Esophagus squamous epithelium (tissue), 5 donors: ENCODE measurements at regions not wholly inside any gene's neighbourhood (a gene's known extent, or its start where the extent isn't known, plus 50 kb on each side); places are given as distances from the start of the nearest gene placed in this dataset.

Experiments
- DNase-seq: peaks from one replicate; lab custom pipeline; 2025; lab: John Stamatoyannopoulos, UW
- H3K27ac ChIP-seq, 4 donors: fragments of 200-600 bp; sonication (generic); one replicate each; pipeline ENCODE4 v1.5.1; 2016 to 2019; ENCODE audit warnings: mild to moderate bottlenecking in 1 of 4
- H3K27me3 ChIP-seq, 4 donors: fragments of 200-600 bp; sonication (generic); 1 replicate in 3 of 4; 2 replicates in 1 of 4; pipeline versions ENCODE4 v1.5.1 to v1.6.0; 2017 to 2021; ENCODE audit warnings: antibody characterized with exemption in 1 of 4
- H3K36me3 ChIP-seq, 3 donors: fragments of 200-600 bp; sonication (generic); one replicate each; pipeline ENCODE4 v1.5.1; 2016 to 2019
- H3K4me1 ChIP-seq, 3 donors: fragments of 200-600 bp; sonication (generic); one replicate each; pipeline ENCODE4 v1.5.1; 2017 to 2019
- H3K4me3 ChIP-seq, 4 donors: fragments of 200-600 bp; sonication (generic); 1 replicate in 3 of 4; 2 replicates in 1 of 4; pipeline ENCODE4 v1.5.1; 2016 to 2019; ENCODE audit warnings: mild to moderate bottlenecking in 2 of 4, moderate library complexity in 1 of 4
- H3K9me3 ChIP-seq, 3 donors: fragments of 200-600 bp; sonication (generic); one replicate each; pipeline ENCODE4 v1.5.1; 2016 to 2019
- CTCF ChIP-seq, 6 experiments: fragments of 450-650 bp in 4 of 6; fragments of 200-600 bp in 2 of 6; sonication (generic) in 2 of 6; IDR thresholded peaks; one replicate each; pipeline ENCODE4 v1.5.1; 2016 to 2019; ENCODE audit warnings: antibody characterized with exemption in 6 of 6, mild to moderate bottlenecking in 4 of 6, moderate library complexity in 4 of 6
- POLR2A ChIP-seq, 4 donors: fragments of 450-650 bp; IDR thresholded peaks; one replicate each; pipeline ENCODE4 v1.6.1; 2017; ENCODE audit warnings: antibody characterized with exemption in 4 of 4, mild to moderate bottlenecking in 4 of 4, moderate library complexity in 3 of 4
- WGBS, 2 donors: methylation state at CpG; one replicate each; pipeline ENCODE4 v1.1.5; 2018; 5-methylcytosine and 5-hydroxymethylcytosine counted together
- intact Hi-C: fragments of 100-400 bp; cut with DNase I; formaldehyde crosslinking; loops from one replicate; pipeline ENCODE4 v1.15.0; 2022
- donor health status: DM: yes; HTN: yes; CAD: no.

- intact Hi-C loops, result no loop called here
- H3K36me3 ChIP-seq, result no peaks in the 10 kb centered on the region
- no peak overlapping the region for H3K4me3 ChIP-seq
- WGBS, 2 donors, result 100% methylated on average over 2 of the region's 2 CpGs; no CpG with 5 or more reads in 1 of the 2 donors
- no peak overlapping the region for H3K27ac ChIP-seq
- H3K9me3 ChIP-seq, result no peaks in the 10 kb centered on the region
- H3K27me3 ChIP-seq, result no peaks in the 10 kb centered on the region
- no peaks in the 10 kb centered on the region for H3K4me1 ChIP-seq
- DNase-seq, result no peak
- TF ChIP-seq POLR2A (IDR thresholded peaks at IDR 0.05), result no peak
- TF ChIP-seq CTCF (IDR thresholded peaks at IDR 0.05), result no peak
Measured at GRCh38 chr7:10596827-10597226, 376.8 kb upstream of the PHF14 start.

- intact Hi-C loops, result no loop called here
- TF ChIP-seq POLR2A (IDR thresholded peaks at IDR 0.05) (no peak), CTCF (IDR thresholded peaks at IDR 0.05) (no peak)
- Histone ChIP-seq H3K36me3 (no peaks in the 10 kb centered on the region), H3K4me1 (peaks cover 0 to 10% (median 0%) of the 10 kb centered on the region in 3 donors), H3K27me3 (no peaks in the 10 kb centered on the region), H3K27ac (no peak overlapping the region), H3K4me3 (no peak overlapping the region), H3K9me3 (no peaks in the 10 kb centered on the region)
- no peak for DNase-seq
Measured at GRCh38 chr7:10604128-10604527, 369.5 kb upstream of the PHF14 start.

GRCh38 chr7:10612950-10613349, 360.7 kb upstream of the PHF14 start:
- no peak for DNase-seq
- H3K4me3 ChIP-seq, result no peak overlapping the region
- no peak overlapping the region for H3K27ac ChIP-seq
- no peaks in the 10 kb centered on the region for H3K9me3 ChIP-seq
- H3K4me1 ChIP-seq, result no peaks in the 10 kb centered on the region
- intact Hi-C loops, result no loop called here
- no peaks in the 10 kb centered on the region for H3K36me3 ChIP-seq
- H3K27me3 ChIP-seq, result no peaks in the 10 kb centered on the region
- TF ChIP-seq CTCF (IDR thresholded peaks at IDR 0.05) (no peak), POLR2A (IDR thresholded peaks at IDR 0.05) (no peak)

GRCh38 chr7:10618953-10619352, 354.7 kb upstream of the PHF14 start:
- TF ChIP-seq POLR2A (IDR thresholded peaks at IDR 0.05) (no peak), CTCF (IDR thresholded peaks at IDR 0.05) (no peak)
- Histone ChIP-seq H3K27ac (no peak overlapping the region), H3K4me3 (no peak overlapping the region), H3K9me3 (no peaks in the 10 kb centered on the region), H3K27me3 (no peaks in the 10 kb centered on the region), H3K4me1 (no peaks in the 10 kb centered on the region), H3K36me3 (no peaks in the 10 kb centered on the region)
- intact Hi-C loops, result no loop called here
- 34 to 40% methylated on average over 3 of the region's 3 CpGs for WGBS, 2 donors
- no peak for DNase-seq

- Histone ChIP-seq H3K9me3 (peaks cover 0 to 7% (median 0%) of the 10 kb centered on the region in 3 donors), H3K4me3 (no peak overlapping the region), H3K27ac (no peak overlapping the region), H3K4me1 (no peaks in the 10 kb centered on the region), H3K36me3 (no peaks in the 10 kb centered on the region), H3K27me3 (no peaks in the 10 kb centered on the region)
- WGBS, 2 donors, result 8% methylated on average over 1 of the region's 1 CpG
- intact Hi-C loops, result no loop called here
- no peak for DNase-seq
- TF ChIP-seq CTCF (IDR thresholded peaks at IDR 0.05) (no peak), POLR2A (IDR thresholded peaks at IDR 0.05) (no peak)
Measured at GRCh38 chr7:10632712-10633111, 341.0 kb upstream of the PHF14 start.
